GM12873 (cell line): ENCODE measurements at regions not wholly inside any gene's neighbourhood (a gene's known extent, or its start where the extent isn't known, plus 50 kb on each side); places are given as distances from the start of the nearest gene placed in this dataset.

Experiments used
- TF ChIP-seq, protein P1 (sequence below): IDR thresholded peaks from 2 replicates; pipeline ENCODE4 v1.5.1; 2012; ENCODE audit warnings: low read depth, mild to moderate bottlenecking, moderate library complexity, low read length, control low read depth; ENCODE audit not compliant: insufficient read depth; ENCODE audit errors: missing control alignments

GRCh38 chr6:91976797-91977196 is 1389.9 kb upstream of the MAP3K7 start:
- TF ChIP-seq, protein P1, sequence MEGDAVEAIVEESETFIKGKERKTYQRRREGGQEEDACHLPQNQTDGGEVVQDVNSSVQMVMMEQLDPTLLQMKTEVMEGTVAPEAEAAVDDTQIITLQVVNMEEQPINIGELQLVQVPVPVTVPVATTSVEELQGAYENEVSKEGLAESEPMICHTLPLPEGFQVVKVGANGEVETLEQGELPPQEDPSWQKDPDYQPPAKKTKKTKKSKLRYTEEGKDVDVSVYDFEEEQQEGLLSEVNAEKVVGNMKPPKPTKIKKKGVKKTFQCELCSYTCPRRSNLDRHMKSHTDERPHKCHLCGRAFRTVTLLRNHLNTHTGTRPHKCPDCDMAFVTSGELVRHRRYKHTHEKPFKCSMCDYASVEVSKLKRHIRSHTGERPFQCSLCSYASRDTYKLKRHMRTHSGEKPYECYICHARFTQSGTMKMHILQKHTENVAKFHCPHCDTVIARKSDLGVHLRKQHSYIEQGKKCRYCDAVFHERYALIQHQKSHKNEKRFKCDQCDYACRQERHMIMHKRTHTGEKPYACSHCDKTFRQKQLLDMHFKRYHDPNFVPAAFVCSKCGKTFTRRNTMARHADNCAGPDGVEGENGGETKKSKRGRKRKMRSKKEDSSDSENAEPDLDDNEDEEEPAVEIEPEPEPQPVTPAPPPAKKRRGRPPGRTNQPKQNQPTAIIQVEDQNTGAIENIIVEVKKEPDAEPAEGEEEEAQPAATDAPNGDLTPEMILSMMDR: no peak

GRCh38 chr6:91970700-91971099 is 1383.8 kb upstream of the MAP3K7 start:
- TF ChIP-seq, protein P1: no peak

DNA sequence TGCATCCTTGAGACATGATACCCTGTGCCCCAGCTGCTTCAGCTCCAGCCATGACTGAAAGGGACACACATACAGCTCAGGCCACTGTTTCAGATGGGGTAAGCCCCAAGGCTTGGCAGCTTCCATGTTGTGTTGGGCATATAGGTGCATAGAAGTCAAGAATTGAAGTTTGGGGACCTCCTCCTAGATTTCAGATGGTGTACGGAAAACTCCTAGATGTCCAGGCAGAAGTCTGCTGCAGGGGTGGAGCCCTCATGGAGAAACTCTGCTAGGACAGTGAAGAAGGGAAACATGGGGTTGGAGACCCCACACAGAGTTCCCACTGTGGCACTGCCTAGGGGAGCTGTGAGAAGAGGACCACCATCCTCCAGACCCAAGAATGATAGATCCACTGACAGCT is 1379.0 kb upstream of the MAP3K7 start:
- TF ChIP-seq, protein P1: no peak

DNA sequence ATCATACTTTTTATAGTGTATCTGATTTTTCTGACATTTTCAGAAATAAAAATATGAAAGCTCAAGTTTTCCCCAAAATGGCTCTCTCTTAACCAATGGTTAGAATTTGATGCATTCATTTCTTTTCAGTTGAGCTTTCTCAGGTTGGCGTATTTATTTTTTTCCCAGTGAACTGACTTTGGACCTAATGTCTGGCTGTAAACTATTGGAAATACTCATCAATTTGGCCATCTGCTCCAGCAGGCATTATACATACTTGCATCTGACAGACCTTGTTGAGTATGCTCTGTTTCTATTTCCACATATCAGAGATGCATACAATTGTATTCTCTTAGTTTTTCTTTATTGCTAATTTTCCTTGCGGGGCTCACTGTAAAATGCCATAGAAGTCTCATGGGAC is 1374.8 kb upstream of the MAP3K7 start:
- TF ChIP-seq, protein P1: no peak

DNA sequence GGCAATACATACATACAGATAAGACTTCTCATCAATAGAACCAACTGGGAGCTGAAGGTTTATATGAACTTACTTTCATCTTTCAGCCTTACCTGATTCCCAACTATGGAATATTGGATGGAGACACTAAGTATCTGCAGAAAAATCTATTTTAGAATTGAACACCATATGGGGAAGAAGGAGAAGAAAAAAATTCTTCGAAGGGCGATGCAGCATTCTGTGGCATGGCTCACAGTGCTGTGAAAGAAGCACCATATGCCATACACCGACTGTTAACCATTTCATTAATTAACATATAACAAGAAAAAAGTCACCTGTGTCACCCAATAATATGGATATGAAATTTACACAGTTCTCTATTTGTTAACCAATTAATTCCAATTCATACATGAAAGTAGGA is 1374.4 kb upstream of the MAP3K7 start:
- TF ChIP-seq, protein P1: no peak

GRCh38 chr6:91941838-91942237 is 1355.0 kb upstream of the MAP3K7 start:
- TF ChIP-seq, protein P1: no peak

DNA sequence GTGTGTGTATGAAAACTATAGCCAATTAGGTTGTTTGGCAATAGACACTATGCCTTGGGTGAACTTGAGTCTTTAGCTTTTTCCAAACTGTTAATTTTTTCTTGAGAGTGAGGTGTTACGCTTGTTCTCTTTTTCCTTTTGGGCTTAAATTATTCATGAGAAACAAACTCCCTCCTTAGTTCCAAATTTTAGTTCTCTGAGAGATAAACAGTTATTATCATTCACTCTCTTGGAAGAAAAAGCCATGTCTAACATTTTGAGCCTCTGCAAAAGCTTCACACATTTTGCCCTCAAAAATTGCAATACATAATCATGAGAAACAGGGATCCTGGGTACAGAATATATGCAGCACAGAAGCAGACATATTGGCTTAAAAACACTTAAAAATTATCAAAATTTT is 1353.9 kb upstream of the MAP3K7 start:
- TF ChIP-seq, protein P1: no peak
